Gastroesophageal sphincter (tissue), 4 donors: ENCODE measurements at regions not wholly inside any gene's neighbourhood (a gene's known extent, or its start where the extent isn't known, plus 50 kb on each side); places are given as distances from the start of the nearest gene placed in this dataset.

ENCODE experiments used
- ATAC-seq: fragments of 150-250 bp; one replicate; pipeline ENCODE4 v1.9.1; 2016; ENCODE audit warnings: mild to moderate bottlenecking, moderate library complexity
- H3K27ac ChIP-seq, 4 donors: fragments of 200-600 bp; sonication (generic) in 3 of 4; 1 replicate in 3 of 4; 2 replicates in 1 of 4; pipeline ENCODE4 v1.5.1; 2016 to 2019
- H3K27me3 ChIP-seq: fragments of 200-600 bp; sonication (generic); one replicate; pipeline ENCODE4 v1.5.1; 2019
- H3K36me3 ChIP-seq, 2 donors: fragments of 200-600 bp; sonication (generic); one replicate each; pipeline ENCODE4 v1.5.1; 2019; ENCODE audit warnings: control low read depth in 1 of 2
- H3K4me1 ChIP-seq, 3 donors: fragments of 200-600 bp; sonication (generic); 1 replicate in 2 of 3; 2 replicates in 1 of 3; pipeline ENCODE4 v1.5.1; 2016 to 2019; ENCODE audit warnings: control low read depth in 2 of 3
- H3K4me3 ChIP-seq, 2 donors: fragments of 200-600 bp; sonication (generic); one replicate each; pipeline ENCODE4 v1.5.1; 2019; ENCODE audit warnings: mild to moderate bottlenecking in 1 of 2, moderate library complexity in 1 of 2
- H3K9me3 ChIP-seq, 3 donors: fragments of 200-600 bp; sonication (generic); one replicate each; pipeline ENCODE4 v1.5.1; 2017 to 2019; ENCODE audit warnings: control low read depth in 2 of 3
- CTCF ChIP-seq, 4 experiments: fragments of 200-600 bp in 2 of 4; fragments of 450-650 bp in 2 of 4; sonication (generic) in 1 of 4; IDR thresholded peaks; one replicate each; pipeline ENCODE4 v1.5.1; 2017 to 2019; ENCODE audit warnings: antibody characterized with exemption in 4 of 4, mild to moderate bottlenecking in 2 of 4, moderate library complexity in 2 of 4
- EP300 ChIP-seq: sonication (generic); formaldehyde crosslinking; IDR thresholded peaks from one replicate; pipeline ENCODE4 v1.6.1; 2017; ENCODE audit warnings: antibody characterized with exemption, mild to moderate bottlenecking
- POLR2A ChIP-seq, 2 donors: fragments of 450-650 bp; IDR thresholded peaks; one replicate each; pipeline ENCODE4 v1.6.1; 2017; ENCODE audit warnings: antibody characterized with exemption in 2 of 2, mild to moderate bottlenecking in 2 of 2, moderate library complexity in 1 of 2
- POLR2AphosphoS5 ChIP-seq: sonication (generic); formaldehyde crosslinking; IDR thresholded peaks from one replicate; pipeline ENCODE4 v1.6.1; 2017; ENCODE audit warnings: antibody characterized with exemption
- WGBS, 2 donors: methylation state at CpG; one replicate each; pipeline ENCODE4 v1.1.5; 2018; ENCODE audit warnings: low coverage in 1 of 2; 5-methylcytosine and 5-hydroxymethylcytosine counted together

- no peak overlapping the region for H3K27ac ChIP-seq
- H3K4me1 ChIP-seq: no peaks in the 10 kb centered on the region
- H3K36me3 ChIP-seq: no peaks in the 10 kb centered on the region
- WGBS, 2 donors: 58 to 64% methylated on average over 2 to 5 of the region's 8 CpGs
- H3K4me3 ChIP-seq: no peak overlapping the region
- H3K9me3 ChIP-seq: no peaks in the 10 kb centered on the region
- TF ChIP-seq POLR2AphosphoS5 (no peak), POLR2A (IDR thresholded peaks at IDR 0.05) (no peak), CTCF (IDR thresholded peaks at IDR 0.05) (no peak), EP300 (no peak)
- H3K27me3 ChIP-seq: no peaks in the 10 kb centered on the region
- no peak for ATAC-seq
Observed at GRCh38 chr13:107367258-107367657, 799.3 kb upstream of the ARGLU1 start.

- no peak for ATAC-seq
- H3K27ac ChIP-seq: no peak overlapping the region
- H3K36me3 ChIP-seq: no peaks in the 10 kb centered on the region
- H3K4me1 ChIP-seq: no peaks in the 10 kb centered on the region
- no peak overlapping the region for H3K4me3 ChIP-seq
- no peaks in the 10 kb centered on the region for H3K27me3 ChIP-seq
- TF ChIP-seq EP300: no peak
- no peak for TF ChIP-seq CTCF (IDR thresholded peaks at IDR 0.05)
- WGBS, 2 donors: 49 to 62% methylated on average over 8 of the region's 8 CpGs
- no peaks in the 10 kb centered on the region for H3K9me3 ChIP-seq
Observed at GRCh38 chr13:107365466-107366215, 797.7 kb upstream of the ARGLU1 start.

GRCh38 chr13:107364658-107365057 lies 796.7 kb upstream of the ARGLU1 start:
- WGBS, 2 donors: 56 to 86% methylated on average over 1 of the region's 1 CpG
- Histone ChIP-seq H3K36me3 (no peaks in the 10 kb centered on the region), H3K9me3 (no peaks in the 10 kb centered on the region), H3K4me3 (no peak overlapping the region), H3K4me1 (no peaks in the 10 kb centered on the region), H3K27me3 (no peaks in the 10 kb centered on the region), H3K27ac (no peak overlapping the region)
- TF ChIP-seq CTCF (IDR thresholded peaks at IDR 0.05): no peak
- no peak for ATAC-seq

- Histone ChIP-seq H3K27ac (no peak overlapping the region), H3K27me3 (no peaks in the 10 kb centered on the region), H3K4me1 (no peaks in the 10 kb centered on the region), H3K4me3 (no peak overlapping the region), H3K9me3 (no peaks in the 10 kb centered on the region), H3K36me3 (no peaks in the 10 kb centered on the region)
- TF ChIP-seq CTCF (IDR thresholded peaks at IDR 0.05): no peak
- TF ChIP-seq POLR2AphosphoS5: no peak
- TF ChIP-seq EP300: no peak
- no peak for TF ChIP-seq POLR2A (IDR thresholded peaks at IDR 0.05)
- ATAC-seq: no peak
- WGBS, 2 donors: 86% methylated on average over 3 to 5 of the region's 5 CpGs
Observed at GRCh38 chr13:107361666-107362065, 793.7 kb upstream of the ARGLU1 start.

- no peak for ATAC-seq
- 57 to 79% methylated on average over 1 of the region's 1 CpG for WGBS, 2 donors
- no peak for TF ChIP-seq EP300
- no peak for TF ChIP-seq POLR2A (IDR thresholded peaks at IDR 0.05)
- TF ChIP-seq POLR2AphosphoS5: no peak
- no peak for TF ChIP-seq CTCF (IDR thresholded peaks at IDR 0.05)
- Histone ChIP-seq H3K27me3 (no peaks in the 10 kb centered on the region), H3K4me3 (no peak overlapping the region), H3K9me3 (no peaks in the 10 kb centered on the region), H3K4me1 (no peaks in the 10 kb centered on the region), H3K36me3 (no peaks in the 10 kb centered on the region), H3K27ac (no peak overlapping the region)
Observed at GRCh38 chr13:107360010-107360409, 792.1 kb upstream of the ARGLU1 start.
